AG04450 (cell line): ENCODE measurements at regions not wholly inside any gene's neighbourhood (a gene's known extent, or its start where the extent isn't known, plus 50 kb on each side); places are given as distances from the start of the nearest gene placed in this dataset.
"Not testable (repeated sequence)": the region's sequence is repeated elsewhere in the genome, so short reads cannot be mapped to it uniquely, and the experiment has no call there.

Source experiments
- CTCF ChIA-PET: fragments of 300-600, 350-600 bp; formaldehyde crosslinking; extraction: SDS; loops from one replicate; lab custom pipeline; 2022; ENCODE audit warnings: antibody characterized with exemption, inconsistent platforms; lab: Charles Lee
- POLR2A ChIA-PET: fragments of 350-600 bp; formaldehyde crosslinking; extraction: SDS; loops from one replicate; lab custom pipeline; 2021; ENCODE audit warnings: antibody characterized with exemption, inconsistent platforms; lab: Yijun Ruan, JAX
- DNase-seq: peaks from one replicate; pipeline ENCODE4 v3.0.0-alpha.2; 2011; ENCODE audit warnings: low read depth, low spot score
- H3K27ac ChIP-seq: one replicate; pipeline ENCODE4 v1.5.1; 2012; ENCODE audit warnings: low read depth, low read length, control low read depth
- H3K27me3 ChIP-seq: one replicate; pipeline ENCODE4 v1.6.0; 2012; ENCODE audit warnings: low read length; ENCODE audit not compliant: control insufficient read depth, insufficient read depth
- H3K4me3 ChIP-seq: 2 replicates; pipeline ENCODE4 v1.5.1; 2011; ENCODE audit warnings: mild to moderate bottlenecking, low read depth, low read length, control low read depth
- H3K9me3 ChIP-seq: 2 replicates; pipeline ENCODE4 v1.5.1; 2012; ENCODE audit warnings: low read length; ENCODE audit not compliant: control insufficient read depth, insufficient read depth
- TF ChIP-seq, protein P1 (sequence below): IDR thresholded peaks from 2 replicates; pipeline ENCODE4 v1.5.1; 2011; ENCODE audit warnings: low read depth, low read length, control low read depth, inconsistent platforms

DNA sequence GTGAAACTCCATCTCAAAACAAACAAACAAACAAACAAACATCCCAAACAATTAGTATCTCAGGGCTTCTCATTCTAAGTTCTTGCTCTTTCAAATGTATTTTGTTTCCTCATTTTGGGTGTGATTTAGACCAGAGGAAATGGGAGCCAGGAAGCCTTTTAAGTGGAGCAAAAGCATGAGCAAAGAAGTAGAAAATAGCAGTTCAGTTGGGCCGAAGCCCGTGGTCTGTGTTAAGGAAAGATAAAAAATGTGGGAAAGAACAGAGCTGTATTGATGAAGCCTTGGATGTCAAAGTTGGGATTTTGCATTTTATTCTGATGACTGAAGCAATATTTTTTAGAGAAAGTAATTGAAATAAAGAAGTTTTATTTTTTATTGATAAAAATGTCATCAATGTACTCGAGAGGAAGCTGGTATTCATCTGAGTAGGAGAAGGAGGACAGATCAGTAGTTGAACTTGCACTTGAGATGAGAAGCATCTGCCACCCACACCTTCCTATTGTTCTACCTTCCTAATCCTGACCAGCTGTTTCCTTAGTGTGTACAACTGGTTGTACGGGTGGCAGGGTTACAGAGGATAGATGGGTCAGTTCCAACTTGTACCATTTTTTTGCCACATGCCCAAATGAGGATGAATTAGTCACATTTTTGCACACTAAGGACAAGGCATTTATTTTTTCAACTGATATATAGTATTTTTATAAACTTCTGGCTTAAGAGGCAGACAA, 56.1 kb downstream of the KIAA0408 start:
- no peak overlapping the region for H3K27ac ChIP-seq
- no peaks in the 10 kb centered on the region for H3K27me3 ChIP-seq
- CTCF ChIA-PET: no interaction called here
- no peaks in the 10 kb centered on the region for H3K9me3 ChIP-seq
- POLR2A ChIA-PET: no interaction called here
- no peak for DNase-seq
- H3K4me3 ChIP-seq: no peak overlapping the region
- TF ChIP-seq, protein P1, sequence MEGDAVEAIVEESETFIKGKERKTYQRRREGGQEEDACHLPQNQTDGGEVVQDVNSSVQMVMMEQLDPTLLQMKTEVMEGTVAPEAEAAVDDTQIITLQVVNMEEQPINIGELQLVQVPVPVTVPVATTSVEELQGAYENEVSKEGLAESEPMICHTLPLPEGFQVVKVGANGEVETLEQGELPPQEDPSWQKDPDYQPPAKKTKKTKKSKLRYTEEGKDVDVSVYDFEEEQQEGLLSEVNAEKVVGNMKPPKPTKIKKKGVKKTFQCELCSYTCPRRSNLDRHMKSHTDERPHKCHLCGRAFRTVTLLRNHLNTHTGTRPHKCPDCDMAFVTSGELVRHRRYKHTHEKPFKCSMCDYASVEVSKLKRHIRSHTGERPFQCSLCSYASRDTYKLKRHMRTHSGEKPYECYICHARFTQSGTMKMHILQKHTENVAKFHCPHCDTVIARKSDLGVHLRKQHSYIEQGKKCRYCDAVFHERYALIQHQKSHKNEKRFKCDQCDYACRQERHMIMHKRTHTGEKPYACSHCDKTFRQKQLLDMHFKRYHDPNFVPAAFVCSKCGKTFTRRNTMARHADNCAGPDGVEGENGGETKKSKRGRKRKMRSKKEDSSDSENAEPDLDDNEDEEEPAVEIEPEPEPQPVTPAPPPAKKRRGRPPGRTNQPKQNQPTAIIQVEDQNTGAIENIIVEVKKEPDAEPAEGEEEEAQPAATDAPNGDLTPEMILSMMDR: no peak

DNA sequence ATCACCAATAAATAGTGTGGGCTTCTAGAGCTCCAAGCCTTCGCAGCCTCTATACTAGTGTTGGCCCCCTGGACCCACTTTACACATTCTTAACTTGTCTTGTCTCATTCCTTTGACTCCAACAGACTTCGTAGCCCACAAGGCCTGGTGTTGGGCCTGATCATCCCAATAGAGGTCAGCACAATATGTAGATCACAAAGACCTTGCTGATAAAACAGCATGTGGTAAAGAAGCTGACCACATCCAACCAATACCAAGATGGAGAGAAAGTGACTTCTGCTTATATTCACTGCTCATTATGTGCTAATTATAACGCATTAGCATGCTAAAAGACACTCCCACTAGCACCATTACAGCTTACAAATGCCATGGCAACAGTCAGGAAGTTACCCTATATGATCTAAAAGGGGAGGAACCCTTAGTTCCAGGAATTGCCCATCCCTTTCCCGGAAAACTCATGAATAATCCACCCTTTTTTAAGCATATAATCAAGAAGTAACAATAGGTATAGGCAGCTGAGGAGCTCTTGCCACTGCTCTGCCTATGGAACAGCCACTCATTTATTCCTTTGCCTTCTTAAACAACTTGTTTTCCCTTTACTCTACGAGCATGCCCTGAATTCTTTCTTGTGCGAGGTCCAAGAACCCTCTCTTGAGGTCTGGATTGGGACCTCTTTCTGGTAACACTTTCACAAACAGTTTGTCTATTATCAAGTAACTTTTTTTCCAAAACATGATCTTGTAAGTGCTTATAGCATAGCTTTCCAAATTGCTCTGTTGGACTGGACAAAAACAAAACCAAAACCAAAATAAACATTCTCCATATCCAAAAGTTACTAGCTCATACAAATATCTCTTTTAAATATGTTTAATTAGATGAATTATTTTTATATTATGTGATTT, 54.6 kb upstream of the ECHDC1 start:
- CTCF ChIA-PET: interaction anchor here (0.7 to 1.4 kb wide), 2 partner anchors 23 to 118 kb away, joined by 3 to 6 read pairs; no protein-coding TSS in a partner anchor
- H3K9me3 ChIP-seq: no peaks in the 10 kb centered on the region

DNA sequence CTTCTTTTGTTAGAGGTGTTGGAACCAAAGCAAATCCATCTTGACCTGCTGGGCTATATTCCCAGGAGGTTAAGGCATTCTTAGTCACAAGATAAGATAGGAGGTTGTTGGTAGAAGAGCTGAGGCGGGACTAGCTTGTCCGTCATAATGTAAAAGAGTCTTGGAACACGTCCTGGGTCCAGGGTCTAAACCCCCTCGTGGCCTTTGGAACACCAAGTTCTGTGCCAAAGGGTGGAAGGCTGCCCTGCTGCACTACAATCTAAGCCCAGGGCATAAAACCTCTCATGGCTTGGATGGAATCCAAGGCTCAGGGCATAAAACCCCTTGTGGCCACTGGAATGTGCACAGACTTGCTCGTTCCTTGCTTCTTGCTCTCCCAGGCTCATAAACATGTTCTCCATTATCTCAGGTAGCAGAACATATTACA, 53.8 kb upstream of the ECHDC1 start:
- H3K27me3 ChIP-seq, POLR2A ChIA-PET, H3K4me3 ChIP-seq, H3K27ac ChIP-seq, H3K9me3 ChIP-seq, DNase-seq: not testable (repeated sequence)
- CTCF ChIA-PET: interaction anchor here (1.4 kb wide), 1 partner anchor 24 kb away, joined by 3 read pairs; no protein-coding TSS in a partner anchor

More for the DNA sequence above, 54.6 kb upstream of the ECHDC1 start:
- no peaks in the 10 kb centered on the region for H3K27me3 ChIP-seq
- H3K27ac ChIP-seq: no peak overlapping the region
- POLR2A ChIA-PET: no interaction called here
- TF ChIP-seq, protein P1: no peak
- H3K4me3 ChIP-seq: no peak overlapping the region; the same call in 1 of the 2 replicates
- DNase-seq: no peak
